GM19452 (cell line): ENCODE measurements at regions not wholly inside any gene's neighbourhood (a gene's known extent, or its start where the extent isn't known, plus 50 kb on each side); places are given as distances from the start of the nearest gene placed in this dataset.
"Not testable (repeated sequence)": the region's sequence is repeated elsewhere in the genome, so short reads cannot be mapped to it uniquely, and the experiment has no call there.

ENCODE experiments used
- ATAC-seq: cut with Tn5 transposase; IDR thresholded peaks from one replicate; pipeline ENCODE4 v1.9.1; 2021; ENCODE audit not compliant: unreplicated experiment

DNA sequence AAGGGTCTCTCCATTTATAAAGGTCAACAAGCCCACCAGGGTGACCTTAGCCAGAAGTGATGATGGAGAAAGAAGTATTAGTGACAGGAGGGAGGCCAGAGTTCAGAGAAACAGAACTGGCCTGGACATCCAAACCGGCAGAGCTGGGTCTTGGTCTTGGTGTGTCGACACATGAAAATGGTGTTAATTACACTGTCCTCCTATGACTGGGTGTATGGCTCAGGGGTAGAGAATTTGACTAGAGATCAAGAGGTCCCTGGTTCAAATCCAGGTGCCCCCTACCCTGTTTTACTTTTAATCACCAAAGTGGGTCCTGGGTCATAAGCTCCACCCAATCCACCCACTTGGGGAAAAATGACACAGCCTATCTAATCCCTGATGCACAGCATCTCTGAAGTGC, 110.6 kb upstream of the ZNF746 start:
- ATAC-seq: no peak

DNA sequence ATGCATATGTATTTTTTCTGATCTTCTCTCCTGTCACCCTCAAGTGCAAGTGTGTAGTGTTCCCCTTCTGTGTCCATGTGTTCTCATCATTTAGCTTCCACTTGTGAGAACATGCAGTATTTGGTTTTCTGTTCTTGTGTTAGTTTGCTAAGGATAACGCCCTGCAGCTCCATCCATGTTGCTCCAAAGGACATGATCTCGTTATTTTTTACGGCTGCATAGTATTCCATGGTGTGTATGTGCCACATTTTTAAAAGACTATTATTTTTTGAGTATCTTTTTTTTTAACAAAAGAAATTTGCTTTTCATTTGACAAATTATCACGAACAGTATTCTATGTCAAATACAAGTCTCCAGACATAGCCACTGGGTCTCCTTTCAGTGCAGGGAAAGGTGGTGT, 110.1 kb upstream of the ZNF746 start:
- ATAC-seq: no peak

DNA sequence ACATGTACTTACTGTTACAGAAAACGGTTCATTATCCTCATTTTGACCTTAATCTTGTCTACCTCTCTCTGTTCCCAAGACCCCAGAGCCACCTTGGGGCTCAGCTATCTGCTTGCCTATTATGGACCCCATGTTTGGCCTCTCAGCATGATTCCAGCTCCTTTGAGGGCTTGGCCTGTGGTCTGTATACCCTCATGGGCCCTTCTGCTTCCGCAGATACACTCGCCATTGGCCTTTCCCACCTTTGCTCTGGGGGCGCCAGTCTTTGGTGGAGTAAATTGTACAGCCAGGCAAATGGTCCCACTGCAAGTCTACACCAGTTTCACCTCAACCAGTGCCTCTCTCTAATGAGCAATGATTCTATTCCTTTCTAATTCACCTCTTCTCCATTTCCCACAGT, 109.2 kb upstream of the ZNF746 start:
- no peak for ATAC-seq

DNA sequence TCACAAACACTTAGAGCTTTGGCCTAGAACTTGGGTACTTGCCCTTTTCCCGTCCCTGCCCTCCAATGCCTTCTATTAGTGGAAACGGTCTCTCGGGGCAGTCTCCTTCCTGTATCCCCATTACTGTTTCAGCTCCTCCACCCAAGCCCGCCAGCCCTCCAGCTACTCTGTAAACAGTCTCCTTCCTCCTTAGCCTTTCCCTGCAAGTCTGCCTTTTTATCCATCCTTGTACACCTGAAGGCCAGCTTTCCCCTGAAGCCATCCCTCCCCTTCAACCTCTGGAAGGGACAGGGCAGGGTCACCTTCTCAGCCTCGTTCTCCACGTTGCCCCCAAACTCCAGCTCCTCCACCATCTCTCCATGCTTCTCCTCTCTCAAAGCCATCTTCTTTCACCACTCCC, 108.1 kb upstream of the ZNF746 start:
- no peak for ATAC-seq

DNA sequence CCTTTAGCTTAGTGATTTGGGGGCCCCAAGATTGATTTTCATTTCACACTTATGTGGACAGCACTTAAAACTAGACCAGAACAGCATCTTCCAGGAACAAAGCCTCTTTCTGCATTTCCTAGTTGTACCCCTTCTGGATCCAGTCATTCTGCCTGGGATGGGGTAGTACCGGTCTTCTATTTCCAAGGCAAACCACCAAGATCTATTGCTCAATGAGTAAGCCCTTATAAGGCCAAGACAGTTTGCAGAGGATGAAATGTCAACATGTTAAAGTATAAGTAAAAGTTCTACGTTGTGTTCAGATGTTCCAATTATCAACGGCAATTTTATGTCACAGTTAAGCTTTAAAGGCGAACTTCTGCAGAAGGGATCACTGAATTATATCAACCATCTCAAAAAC, 106.9 kb upstream of the ZNF746 start:
- ATAC-seq: no peak

DNA sequence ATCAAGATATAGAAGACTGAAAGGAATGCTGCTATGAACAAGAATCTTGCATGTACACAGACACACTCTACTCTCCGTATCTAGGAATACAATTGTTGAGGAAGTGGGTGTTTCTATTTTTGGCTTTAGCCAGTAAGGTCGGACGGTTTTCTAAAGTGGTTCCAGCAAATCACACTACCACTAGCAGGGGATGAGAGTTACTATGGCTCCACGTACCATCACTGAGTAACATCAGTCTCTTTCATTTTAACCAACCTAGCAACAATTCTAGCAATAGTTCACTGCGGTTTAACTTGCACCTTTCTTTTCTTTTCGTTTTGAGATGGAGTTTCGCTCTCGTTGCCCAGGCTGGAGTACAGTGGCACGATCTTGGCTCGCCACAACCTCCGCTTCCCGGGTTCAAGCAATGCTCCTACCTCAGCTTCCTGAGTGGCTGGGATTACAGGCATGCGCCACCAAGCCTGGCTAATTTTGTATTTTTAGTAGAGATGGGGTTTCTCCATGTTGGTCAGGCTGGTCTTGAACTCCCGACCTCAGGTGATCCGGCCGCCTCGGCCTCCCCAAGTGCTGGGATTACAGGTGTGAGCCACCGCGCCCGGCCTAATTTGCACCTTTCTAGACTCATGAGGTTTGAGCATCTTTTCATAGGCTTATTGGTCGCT, 103.2 kb upstream of the ZNF746 start:
- ATAC-seq: peak; percentile 94

DNA sequence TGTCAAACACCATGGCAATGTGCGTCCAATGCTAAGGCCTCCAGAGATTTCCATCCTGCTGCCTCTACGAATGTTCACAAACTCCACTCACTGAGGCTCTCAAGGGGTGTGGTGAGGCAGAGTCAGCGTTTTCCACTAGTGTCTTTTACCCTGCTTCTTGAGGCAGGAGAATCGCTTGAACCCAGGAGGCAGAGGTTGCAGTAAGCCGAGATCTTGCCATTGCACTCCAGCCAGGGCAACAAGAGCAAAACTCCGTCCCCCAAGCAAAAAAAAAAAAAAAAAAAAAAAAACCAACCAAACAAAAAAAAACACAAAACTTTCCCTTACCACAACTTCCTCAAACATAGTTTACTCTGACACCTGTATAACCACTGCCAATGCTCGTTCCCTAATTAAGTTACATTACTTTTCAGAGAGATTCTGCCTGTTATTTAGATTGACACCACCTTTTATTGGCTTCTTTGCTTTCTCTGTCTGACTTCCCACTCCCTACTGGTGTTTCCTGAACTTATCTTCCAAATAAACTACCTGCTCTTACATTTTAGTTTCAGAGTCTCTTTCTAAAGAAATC, 102.1 kb upstream of the ZNF746 start:
- no peak for ATAC-seq

DNA sequence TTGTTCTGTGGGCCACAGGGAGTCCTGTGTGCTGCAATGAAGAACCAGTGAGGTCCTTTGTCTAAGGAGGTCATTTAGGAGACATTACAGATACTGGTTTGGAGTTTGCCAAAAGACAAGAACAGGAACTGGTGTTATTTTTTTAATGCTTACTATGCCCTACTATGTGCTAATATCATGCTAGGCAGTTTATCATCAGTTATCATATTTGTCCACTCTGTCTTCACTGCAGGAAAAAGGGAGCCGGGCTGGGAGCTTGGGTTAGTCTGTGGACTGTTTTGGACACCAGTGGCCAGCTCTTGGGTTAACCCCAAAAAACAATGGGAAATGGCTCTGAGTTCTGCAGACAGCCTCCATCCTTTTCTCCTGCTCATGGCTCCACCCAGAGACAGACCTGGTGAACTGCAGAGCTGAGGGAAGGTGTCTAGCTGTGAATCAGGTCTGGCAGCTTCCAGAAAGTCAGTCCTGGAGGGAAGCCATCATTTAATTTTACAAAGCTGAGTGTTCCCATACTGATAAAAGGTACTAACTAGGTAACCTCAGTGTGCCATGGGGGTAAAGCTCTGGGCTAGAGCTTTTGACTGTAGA, 101.2 kb upstream of the ZNF746 start:
- ATAC-seq: no peak

DNA sequence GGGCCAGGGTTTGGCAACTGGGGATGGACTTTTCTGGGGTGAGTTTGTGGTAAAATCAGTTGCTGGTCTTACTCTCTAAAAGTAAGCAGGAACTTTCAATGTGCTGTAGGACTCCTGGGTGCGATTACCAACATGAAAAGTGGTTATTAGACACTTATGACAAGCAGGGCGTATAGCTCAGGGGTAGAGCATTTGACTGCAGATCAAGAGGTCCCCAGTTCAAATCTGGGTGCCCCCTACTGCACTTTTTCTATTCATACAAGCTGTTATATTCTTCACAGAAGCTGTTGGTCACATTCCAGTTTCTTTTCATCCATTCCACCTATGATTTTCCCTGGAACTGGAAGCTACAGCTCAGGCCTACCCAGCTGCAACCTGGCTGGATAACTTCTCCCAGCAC, 100.2 kb upstream of the ZNF746 start:
- ATAC-seq: not testable (repeated sequence)

DNA sequence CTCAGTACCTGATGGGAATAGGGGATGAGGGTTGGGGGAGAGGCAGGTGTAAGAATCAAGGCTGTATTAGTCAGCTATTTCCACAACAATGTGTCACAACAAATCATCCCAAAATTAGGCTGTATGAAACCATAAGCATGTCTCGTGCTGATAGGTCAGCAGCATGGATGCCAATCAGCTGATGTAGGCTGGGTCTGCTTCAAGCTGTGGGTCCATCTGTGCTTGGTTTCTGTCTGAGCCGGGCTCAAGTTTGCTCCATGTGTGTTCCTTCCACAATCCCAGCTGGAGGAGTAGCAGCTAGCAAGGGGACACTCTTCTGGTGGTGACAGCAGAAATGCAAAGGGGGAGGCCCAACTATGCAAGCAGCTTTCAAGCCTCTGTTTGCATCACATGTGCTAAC, 97.9 kb upstream of the ZNF746 start:
- ATAC-seq: no peak

DNA sequence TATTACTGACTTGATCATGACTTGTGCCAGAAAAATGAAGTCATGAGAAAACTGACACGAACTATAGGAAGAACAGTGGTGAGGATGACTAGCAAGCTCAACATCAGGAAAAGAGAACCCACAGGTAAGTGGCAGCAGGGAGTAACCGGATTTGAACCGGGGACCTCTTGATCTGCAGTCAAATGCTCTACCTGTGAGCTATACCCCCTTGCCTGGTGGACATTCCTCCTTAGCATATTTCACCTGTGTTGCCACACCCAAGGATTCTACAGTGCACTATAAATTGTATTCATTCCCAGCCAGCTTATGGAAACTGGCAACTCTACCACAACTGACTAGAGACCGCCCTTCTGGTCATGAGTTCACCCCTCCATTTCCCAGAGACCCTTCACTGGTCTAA, 97.5 kb upstream of the ZNF746 start:
- no peak for ATAC-seq

DNA sequence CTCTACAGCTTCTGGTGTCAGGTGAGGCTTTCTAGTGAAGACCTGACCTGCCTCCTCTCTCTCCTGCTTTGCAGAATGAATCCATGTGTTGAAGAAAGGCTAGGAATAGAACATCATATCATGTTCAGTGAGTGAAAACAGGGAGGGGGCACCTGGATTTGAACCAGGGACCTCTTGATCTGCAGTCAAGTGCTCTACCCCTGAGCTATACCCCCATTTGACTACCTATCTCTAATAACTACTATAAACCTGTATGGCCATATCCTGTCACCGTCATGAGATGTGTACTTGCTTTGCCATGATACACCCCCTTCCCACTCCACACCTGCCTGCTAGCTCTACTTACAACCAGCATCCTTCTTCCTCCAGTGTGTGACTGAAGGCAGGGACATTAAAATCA, 91.3 kb upstream of the ZNF746 start:
- ATAC-seq: no peak

DNA sequence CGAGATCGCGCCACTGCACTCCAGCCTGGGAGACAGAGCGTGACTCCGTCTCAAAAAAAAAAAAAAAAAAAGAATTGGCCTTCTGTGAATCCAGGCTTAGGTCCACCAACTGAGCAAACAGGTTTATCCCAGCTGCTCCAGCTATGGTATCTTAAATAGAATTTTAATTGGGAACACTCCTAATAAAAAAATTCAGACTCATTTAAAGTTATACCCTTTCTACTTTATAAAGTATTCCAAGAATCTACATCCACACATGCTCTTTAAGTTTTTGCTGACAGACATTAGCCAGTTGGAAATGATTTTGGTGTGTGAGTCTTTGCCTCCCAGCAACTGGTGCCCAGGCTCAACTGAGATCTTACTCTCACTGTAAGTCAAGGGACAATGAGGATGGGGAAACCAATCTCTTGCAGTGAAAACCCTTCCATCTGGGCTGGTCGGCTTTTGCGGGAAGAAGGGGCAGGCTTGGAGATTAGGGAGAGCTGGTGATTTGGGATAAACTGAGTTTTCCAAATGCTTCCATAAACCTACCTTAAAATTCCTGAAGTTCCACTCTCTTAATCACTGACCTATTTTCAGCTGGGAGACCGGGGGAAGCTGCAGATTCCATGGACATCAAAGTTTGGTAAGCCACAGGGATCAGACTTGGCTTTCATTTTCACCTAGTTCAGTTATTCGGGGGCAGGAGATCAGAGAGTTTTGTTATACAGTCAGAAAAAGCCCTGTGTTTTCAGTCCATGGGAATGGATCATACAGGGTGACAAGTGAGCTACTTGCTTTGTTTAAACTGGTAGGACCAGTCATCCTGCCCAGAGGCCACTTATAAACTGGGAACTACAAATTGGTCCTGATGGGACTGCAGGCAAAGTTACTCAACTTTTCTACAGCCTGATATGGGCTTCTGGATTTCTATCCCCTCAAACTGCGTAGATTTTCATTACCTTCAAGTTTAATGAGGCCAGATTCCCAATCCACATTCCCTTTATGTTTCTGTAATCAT, 89.3 kb upstream of the ZNF746 start:
- no peak for ATAC-seq

DNA sequence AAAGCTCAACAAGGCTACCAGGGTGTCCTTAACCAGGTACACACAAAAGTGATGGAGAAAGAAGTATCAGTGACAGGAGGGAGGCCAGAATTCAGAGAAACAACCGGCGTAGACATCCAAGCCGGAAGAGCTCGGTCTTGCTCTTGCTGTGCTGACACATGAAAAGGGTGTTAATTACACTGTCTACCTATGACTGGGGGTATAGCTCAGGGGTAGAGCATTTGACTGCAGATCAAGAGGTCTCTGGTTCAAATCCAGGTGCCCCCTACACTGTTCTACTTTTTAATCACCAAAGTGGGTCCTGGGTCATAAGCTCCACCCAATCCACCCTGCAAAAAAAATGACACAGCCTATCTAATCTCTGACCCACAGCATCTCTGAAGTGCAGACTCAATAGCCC, 86.9 kb upstream of the ZNF746 start:
- ATAC-seq: no peak

DNA sequence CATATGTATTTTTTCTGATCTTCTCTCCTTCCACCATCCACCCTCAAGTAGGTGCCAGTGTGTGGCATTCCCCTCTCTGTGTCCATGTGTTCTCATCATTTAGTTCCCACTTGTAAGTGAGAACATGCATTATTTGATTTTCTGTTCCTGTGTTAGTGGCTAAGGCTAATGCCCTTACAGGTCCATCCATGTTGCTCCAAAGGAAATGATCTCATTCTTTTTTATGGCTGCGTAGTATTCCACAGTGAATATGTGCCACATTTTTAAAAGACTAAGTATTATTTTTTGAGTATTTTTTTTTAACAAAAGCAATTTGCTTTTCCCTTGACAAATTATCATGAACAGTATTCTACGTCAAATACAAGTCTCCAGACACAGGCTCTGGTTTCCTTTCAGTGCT, 86.4 kb upstream of the ZNF746 start:
- ATAC-seq: no peak

DNA sequence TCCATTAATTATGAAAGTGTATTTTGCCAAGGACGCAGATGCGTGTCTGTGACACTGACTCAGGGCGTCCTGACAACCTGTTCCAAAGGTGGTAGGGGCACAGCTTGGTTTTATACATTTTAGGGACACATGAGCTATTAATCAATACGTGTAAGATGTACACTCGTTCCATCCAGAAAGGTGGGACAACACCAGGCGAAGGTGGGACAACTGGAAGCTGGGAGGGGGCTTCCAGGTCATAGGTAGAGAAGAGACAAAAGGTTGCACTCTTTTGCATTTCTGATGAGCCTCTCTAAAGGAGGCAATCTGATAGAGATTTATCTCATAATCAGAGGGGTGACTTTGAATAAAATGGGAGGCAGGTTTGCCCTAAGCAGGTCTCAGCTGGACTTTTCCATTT, 82.7 kb upstream of the ZNF746 start:
- no peak for ATAC-seq

DNA sequence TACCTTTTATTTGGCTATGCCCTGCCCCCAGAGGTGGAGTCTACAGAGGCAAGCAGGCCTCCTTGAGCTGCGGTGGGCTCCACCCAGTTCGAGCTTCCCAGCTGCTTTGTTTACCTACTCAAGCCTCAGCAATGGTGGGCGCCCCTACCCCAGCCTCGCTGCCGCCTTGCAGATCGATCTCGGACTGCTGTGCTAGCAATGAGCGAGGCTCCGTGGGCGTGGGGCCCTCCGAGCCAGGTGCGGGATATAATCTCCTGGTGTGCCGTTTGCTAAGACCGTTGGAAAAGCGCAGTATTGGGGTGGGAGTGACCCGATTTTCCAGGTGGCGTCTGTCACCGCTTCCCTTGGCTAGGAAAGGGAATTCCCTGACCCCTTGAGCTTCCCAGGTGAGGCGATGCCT, 81.8 kb upstream of the ZNF746 start:
- not testable (repeated sequence) for ATAC-seq

DNA sequence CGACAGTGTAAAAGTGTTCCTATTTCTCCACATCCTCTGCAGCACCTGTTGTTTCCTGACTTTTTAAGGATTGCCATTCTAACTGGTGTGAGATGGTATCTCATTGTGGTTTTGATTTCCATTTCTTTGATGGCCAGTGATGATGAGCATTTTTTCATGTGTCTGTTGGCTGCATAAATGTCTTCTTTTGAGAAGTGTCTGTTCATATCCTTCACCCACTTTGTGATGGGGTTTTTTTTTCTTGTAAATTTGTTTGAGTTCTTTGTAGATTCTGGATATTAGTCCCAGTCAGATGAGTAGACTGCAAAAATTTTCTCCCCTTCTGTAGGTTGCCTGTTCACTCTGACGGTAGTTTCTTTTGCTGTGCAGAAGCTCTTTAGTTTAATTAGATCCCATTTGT, 76.8 kb upstream of the ZNF746 start:
- not testable (repeated sequence) for ATAC-seq

DNA sequence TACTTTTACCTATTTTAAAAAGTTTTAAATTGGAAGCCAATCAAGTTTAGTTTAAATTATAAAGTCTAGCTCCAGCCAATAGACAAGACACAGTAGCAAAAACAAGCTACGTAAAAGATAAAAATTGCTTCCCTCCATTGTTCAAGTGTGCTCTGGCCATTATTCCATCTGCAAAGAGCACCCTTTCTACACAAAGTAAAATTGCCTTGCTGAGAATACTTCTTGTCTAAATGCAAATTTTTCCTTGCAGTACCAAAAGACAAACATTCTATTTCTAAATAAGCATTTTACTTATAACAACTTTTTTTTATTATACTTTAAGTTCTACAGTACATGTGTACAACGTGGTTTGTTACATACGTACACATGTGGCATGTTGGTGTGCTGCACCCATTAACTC, 75.9 kb upstream of the ZNF746 start:
- no peak for ATAC-seq

DNA sequence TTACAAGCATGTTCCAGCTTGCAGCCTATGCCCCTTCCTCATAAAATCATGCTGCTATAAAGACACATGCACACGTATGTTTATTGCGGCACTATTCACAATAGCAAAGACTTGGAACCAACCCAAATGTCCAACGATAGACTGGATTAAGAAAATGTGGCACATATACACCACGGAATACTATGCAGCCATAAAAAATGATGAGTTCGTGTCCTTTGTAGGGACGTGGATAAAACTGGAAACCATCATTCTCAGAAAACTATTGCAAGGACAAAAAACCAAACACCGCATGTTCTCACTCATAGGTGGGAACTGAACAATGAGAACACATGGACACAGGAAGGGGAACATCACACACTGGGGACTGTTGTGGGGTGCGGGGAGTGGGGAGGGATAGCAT, 75.3 kb upstream of the ZNF746 start:
- not testable (repeated sequence) for ATAC-seq

DNA sequence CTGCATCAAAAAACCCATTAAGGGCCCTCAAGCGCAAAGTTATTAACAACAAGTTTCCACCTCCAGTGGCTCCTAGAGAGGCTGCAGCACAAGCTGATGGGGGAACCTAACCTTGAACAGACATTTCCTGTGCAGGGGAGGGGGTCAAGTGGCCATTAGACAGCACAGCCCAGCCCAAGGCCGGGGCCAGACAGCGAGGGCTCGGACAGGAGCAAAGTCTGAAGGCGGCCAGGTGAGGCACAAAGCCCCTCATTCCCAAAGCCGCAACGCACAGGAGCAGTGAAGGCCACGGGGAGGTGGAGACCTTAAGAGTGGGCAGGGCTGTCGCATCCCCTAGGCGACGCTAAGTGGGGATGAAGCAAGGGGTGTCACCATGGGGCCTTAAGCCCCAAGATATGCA, 73.2 kb upstream of the ZNF746 start:
- no peak for ATAC-seq
